ENCODE measurements at regions not wholly inside any gene's neighbourhood (a gene's known extent, or its start where the extent isn't known, plus 50 kb on each side); places are given as distances from the start of the nearest gene placed in this dataset.
"Not testable (repeated sequence)": the region's sequence is repeated elsewhere in the genome, so short reads cannot be mapped to it uniquely, and the experiment has no call there.

GRCh38 chr13:81283062-81283461, 942.1 kb upstream of the SPRY2 start:
- no peaks in the 10 kb centered on the region for H3K36me3 Mint-ChIP-seq
- no peak overlapping the region for H3K27ac Mint-ChIP-seq
- ATAC-seq, result no peak
- H3K27me3 Mint-ChIP-seq, result no peaks in the 10 kb centered on the region
- peaks cover 16% of the 10 kb centered on the region for H3K9me3 Mint-ChIP-seq
- no peak overlapping the region for H3K4me3 Mint-ChIP-seq
- no peaks in the 10 kb centered on the region for H3K4me1 Mint-ChIP-seq

GRCh38 chr13:81275666-81276258, 934.8 kb upstream of the SPRY2 start:
- Mint-ChIP-seq H3K9me3 (peaks cover 11% of the 10 kb centered on the region), H3K27ac (no peak overlapping the region), H3K27me3 (no peaks in the 10 kb centered on the region), H3K36me3 (no peaks in the 10 kb centered on the region), H3K4me3 (no peak overlapping the region), H3K4me1 (no peaks in the 10 kb centered on the region)
- ATAC-seq, result no peak

GRCh38 chr13:81247711-81248110, 906.8 kb upstream of the SPRY2 start:
- ATAC-seq, result no peak
- Mint-ChIP-seq H3K4me1 (no peaks in the 10 kb centered on the region), H3K27ac (no peak overlapping the region), H3K9me3 (peaks cover 3% of the 10 kb centered on the region), H3K36me3 (no peaks in the 10 kb centered on the region), H3K27me3 (no peaks in the 10 kb centered on the region), H3K4me3 (no peak overlapping the region)

GRCh38 chr13:81246556-81246955, 905.6 kb upstream of the SPRY2 start:
- H3K27me3 Mint-ChIP-seq, result no peaks in the 10 kb centered on the region
- no peak overlapping the region for H3K27ac Mint-ChIP-seq
- no peak overlapping the region for H3K4me3 Mint-ChIP-seq
- peaks cover 9% of the 10 kb centered on the region for H3K9me3 Mint-ChIP-seq
- no peaks in the 10 kb centered on the region for H3K4me1 Mint-ChIP-seq
- ATAC-seq, result no peak
- H3K36me3 Mint-ChIP-seq, result no peaks in the 10 kb centered on the region

GRCh38 chr13:81244011-81244410, 903.1 kb upstream of the SPRY2 start:
- H3K9me3 Mint-ChIP-seq, result peaks cover 9% of the 10 kb centered on the region
- no peaks in the 10 kb centered on the region for H3K27me3 Mint-ChIP-seq
- H3K4me1 Mint-ChIP-seq, result no peaks in the 10 kb centered on the region
- no peak for ATAC-seq
- H3K4me3 Mint-ChIP-seq, result no peak overlapping the region
- no peak overlapping the region for H3K27ac Mint-ChIP-seq
- H3K36me3 Mint-ChIP-seq, result no peaks in the 10 kb centered on the region

GRCh38 chr13:81230386-81230785, 889.5 kb upstream of the SPRY2 start:
- Mint-ChIP-seq H3K4me1 (no peaks in the 10 kb centered on the region), H3K27me3 (no peaks in the 10 kb centered on the region), H3K9me3 (no peaks in the 10 kb centered on the region), H3K27ac (no peak overlapping the region), H3K4me3 (no peak overlapping the region), H3K36me3 (no peaks in the 10 kb centered on the region)
- no peak for ATAC-seq

- not testable (repeated sequence) for H3K36me3 Mint-ChIP-seq, H3K9me3 Mint-ChIP-seq, H3K4me1 Mint-ChIP-seq, ATAC-seq, H3K4me3 Mint-ChIP-seq, H3K27ac Mint-ChIP-seq, H3K27me3 Mint-ChIP-seq
Observed at GRCh38 chr13:81226830-81227229, 885.9 kb upstream of the SPRY2 start.

- Mint-ChIP-seq H3K36me3 (no peaks in the 10 kb centered on the region), H3K9me3 (peaks cover 9% of the 10 kb centered on the region), H3K27ac (no peak overlapping the region), H3K27me3 (no peaks in the 10 kb centered on the region), H3K4me1 (no peaks in the 10 kb centered on the region), H3K4me3 (no peak overlapping the region)
- no peak for ATAC-seq
Observed at GRCh38 chr13:81224209-81224833, 883.4 kb upstream of the SPRY2 start.

- Mint-ChIP-seq H3K4me3 (no peak overlapping the region), H3K27ac (no peak overlapping the region), H3K4me1 (no peaks in the 10 kb centered on the region), H3K27me3 (no peaks in the 10 kb centered on the region), H3K9me3 (peaks cover 9% of the 10 kb centered on the region), H3K36me3 (no peaks in the 10 kb centered on the region)
- no peak for ATAC-seq
Observed at GRCh38 chr13:81223778-81224177, 882.9 kb upstream of the SPRY2 start.

GRCh38 chr13:81211713-81212112, 870.8 kb upstream of the SPRY2 start:
- Mint-ChIP-seq H3K4me1 (no peaks in the 10 kb centered on the region), H3K27ac (no peak overlapping the region), H3K9me3 (peaks cover 4% of the 10 kb centered on the region), H3K4me3 (no peak overlapping the region), H3K36me3 (no peaks in the 10 kb centered on the region), H3K27me3 (no peaks in the 10 kb centered on the region)
- ATAC-seq, result no peak

- Mint-ChIP-seq H3K9me3 (peaks cover 10% of the 10 kb centered on the region), H3K36me3 (no peaks in the 10 kb centered on the region), H3K27ac (no peak overlapping the region), H3K27me3 (no peaks in the 10 kb centered on the region), H3K4me3 (no peak overlapping the region), H3K4me1 (no peaks in the 10 kb centered on the region)
- ATAC-seq, result no peak
Observed at GRCh38 chr13:81207636-81208035, 866.7 kb upstream of the SPRY2 start.

GRCh38 chr13:81207231-81207630, 866.3 kb upstream of the SPRY2 start:
- Mint-ChIP-seq H3K4me1 (no peaks in the 10 kb centered on the region), H3K27me3 (no peaks in the 10 kb centered on the region), H3K27ac (no peak overlapping the region), H3K9me3 (peaks cover 10% of the 10 kb centered on the region), H3K36me3 (no peaks in the 10 kb centered on the region), H3K4me3 (no peak overlapping the region)
- no peak for ATAC-seq

GRCh38 chr13:81203783-81204182, 862.9 kb upstream of the SPRY2 start:
- H3K4me1 Mint-ChIP-seq, result no peaks in the 10 kb centered on the region
- peaks cover 10% of the 10 kb centered on the region for H3K9me3 Mint-ChIP-seq
- H3K27ac Mint-ChIP-seq, result no peak overlapping the region
- no peak for ATAC-seq
- no peaks in the 10 kb centered on the region for H3K27me3 Mint-ChIP-seq
- H3K4me3 Mint-ChIP-seq, result no peak overlapping the region
- H3K36me3 Mint-ChIP-seq, result no peaks in the 10 kb centered on the region

GRCh38 chr13:81199956-81200355, 859.0 kb upstream of the SPRY2 start:
- no peak overlapping the region for H3K4me3 Mint-ChIP-seq
- no peaks in the 10 kb centered on the region for H3K27me3 Mint-ChIP-seq
- no peak overlapping the region for H3K27ac Mint-ChIP-seq
- H3K36me3 Mint-ChIP-seq, result no peaks in the 10 kb centered on the region
- ATAC-seq, result no peak
- peaks cover 5% of the 10 kb centered on the region for H3K9me3 Mint-ChIP-seq
- H3K4me1 Mint-ChIP-seq, result no peaks in the 10 kb centered on the region

GRCh38 chr13:81197966-81198365, 857.0 kb upstream of the SPRY2 start:
- H3K4me3 Mint-ChIP-seq, result no peak overlapping the region
- peaks cover 9% of the 10 kb centered on the region for H3K9me3 Mint-ChIP-seq
- no peaks in the 10 kb centered on the region for H3K4me1 Mint-ChIP-seq
- no peaks in the 10 kb centered on the region for H3K27me3 Mint-ChIP-seq
- no peak for ATAC-seq
- H3K27ac Mint-ChIP-seq, result no peak overlapping the region
- no peaks in the 10 kb centered on the region for H3K36me3 Mint-ChIP-seq

- H3K4me1 Mint-ChIP-seq, result no peaks in the 10 kb centered on the region
- no peak overlapping the region for H3K27ac Mint-ChIP-seq
Observed at GRCh38 chr13:81197483-81197882, 856.6 kb upstream of the SPRY2 start.

More at GRCh38 chr13:81197483-81197882, 856.6 kb upstream of the SPRY2 start:
- Mint-ChIP-seq H3K4me3 (no peak overlapping the region), H3K9me3 (peaks cover 9% of the 10 kb centered on the region), H3K27me3 (no peaks in the 10 kb centered on the region), H3K36me3 (no peaks in the 10 kb centered on the region)
- no peak for ATAC-seq
